ENCODE measurements at regions not wholly inside any gene's neighbourhood (a gene's known extent, or its start where the extent isn't known, plus 50 kb on each side); places are given as distances from the start of the nearest gene placed in this dataset.

- H3K79me2 ChIP-seq (ENCODE audit: insufficient read depth, low read length): no peaks in the 10 kb centered on the region
- H3K9me2 ChIP-seq (ENCODE audit: low read depth, low read length): no peaks in the 10 kb centered on the region
- H3K9ac ChIP-seq (ENCODE audit: low read length): no peak overlapping the region
- H3K4me1 ChIP-seq (ENCODE audit: insufficient read depth, low read length, severe bottlenecking): no peaks in the 10 kb centered on the region
- TF ChIP-seq EZH2 (IDR thresholded peaks at IDR 0.05; ENCODE audit: borderline replicate concordance, low read length) (no peak), CTCF (IDR thresholded peaks at IDR 0.05; ENCODE audit: low read length) (no peak)
- H2AFZ ChIP-seq (ENCODE audit: low read length): no peak overlapping the region
- no peak overlapping the region for H3K4me2 ChIP-seq (ENCODE audit: low read length)
- H3K4me3 ChIP-seq (ENCODE audit: low read depth, low read length, poor library complexity, severe bottlenecking): no peak overlapping the region
- H3K9me3 ChIP-seq (ENCODE audit: low read length): no peaks in the 10 kb centered on the region
- no peaks in the 10 kb centered on the region for H3K36me3 ChIP-seq (ENCODE audit: insufficient read depth, low read length)
- H4K20me1 ChIP-seq (ENCODE audit: insufficient read depth, low read length): no peaks in the 10 kb centered on the region
- no peaks in the 10 kb centered on the region for H3F3A ChIP-seq (ENCODE audit: insufficient read depth, low read length)
- no peaks in the 10 kb centered on the region for H3K27me3 ChIP-seq (ENCODE audit: insufficient read depth, low read length)
- no peak overlapping the region for H3K27ac ChIP-seq (ENCODE audit: low read depth, low read length, poor library complexity, severe bottlenecking)
Measured at GRCh38 chr9:26561928-26562327, 330.7 kb downstream of the CAAP1 start.

- no peak overlapping the region for H3K9ac ChIP-seq (ENCODE audit: low read length)
- no peaks in the 10 kb centered on the region for H3K4me1 ChIP-seq (ENCODE audit: insufficient read depth, low read length, severe bottlenecking)
- H3K9me2 ChIP-seq (ENCODE audit: low read depth, low read length): no peaks in the 10 kb centered on the region
- H3K4me2 ChIP-seq (ENCODE audit: low read length): no peak overlapping the region
- no peaks in the 10 kb centered on the region for H3K9me3 ChIP-seq (ENCODE audit: low read length)
- H3K27ac ChIP-seq (ENCODE audit: low read depth, low read length, poor library complexity, severe bottlenecking): no peak overlapping the region
- H3K79me2 ChIP-seq (ENCODE audit: insufficient read depth, low read length): no peaks in the 10 kb centered on the region
- H3F3A ChIP-seq (ENCODE audit: insufficient read depth, low read length): no peaks in the 10 kb centered on the region
- H3K27me3 ChIP-seq (ENCODE audit: insufficient read depth, low read length): no peaks in the 10 kb centered on the region
- H2AFZ ChIP-seq (ENCODE audit: low read length): no peak overlapping the region
- no peaks in the 10 kb centered on the region for H3K36me3 ChIP-seq (ENCODE audit: insufficient read depth, low read length)
- H4K20me1 ChIP-seq (ENCODE audit: insufficient read depth, low read length): no peaks in the 10 kb centered on the region
- no peak overlapping the region for H3K4me3 ChIP-seq (ENCODE audit: low read depth, low read length, poor library complexity, severe bottlenecking)
- TF ChIP-seq EZH2 (IDR thresholded peaks at IDR 0.05; ENCODE audit: borderline replicate concordance, low read length): no peak
- no peak for TF ChIP-seq CTCF (IDR thresholded peaks at IDR 0.05; ENCODE audit: low read length)
Measured at GRCh38 chr9:26559506-26559905, 333.1 kb downstream of the CAAP1 start.

- Histone ChIP-seq H3K27ac (ENCODE audit: low read depth, low read length, poor library complexity, severe bottlenecking) (no peak overlapping the region), H3K27me3 (ENCODE audit: insufficient read depth, low read length) (no peaks in the 10 kb centered on the region), H3K9me3 (ENCODE audit: low read length) (no peaks in the 10 kb centered on the region), H3K9me2 (ENCODE audit: low read depth, low read length) (no peaks in the 10 kb centered on the region), H2AFZ (ENCODE audit: low read length) (no peak overlapping the region), H3F3A (ENCODE audit: insufficient read depth, low read length) (no peaks in the 10 kb centered on the region), H3K4me2 (ENCODE audit: low read length) (no peak overlapping the region), H3K36me3 (ENCODE audit: insufficient read depth, low read length) (no peaks in the 10 kb centered on the region), H3K79me2 (ENCODE audit: insufficient read depth, low read length) (no peaks in the 10 kb centered on the region), H3K9ac (ENCODE audit: low read length) (no peak overlapping the region), H3K4me3 (ENCODE audit: low read depth, low read length, poor library complexity, severe bottlenecking) (no peak overlapping the region), H4K20me1 (ENCODE audit: insufficient read depth, low read length) (no peaks in the 10 kb centered on the region), H3K4me1 (ENCODE audit: insufficient read depth, low read length, severe bottlenecking) (no peaks in the 10 kb centered on the region)
- TF ChIP-seq CTCF (IDR thresholded peaks at IDR 0.05; ENCODE audit: low read length): no peak
- TF ChIP-seq EZH2 (IDR thresholded peaks at IDR 0.05; ENCODE audit: borderline replicate concordance, low read length): no peak
Measured at GRCh38 chr9:26551971-26552370, 340.6 kb downstream of the CAAP1 start.
